ENCODE measurements at regions not wholly inside any gene's neighbourhood (a gene's known extent, or its start where the extent isn't known, plus 50 kb on each side); places are given as distances from the start of the nearest gene placed in this dataset.

DNA sequence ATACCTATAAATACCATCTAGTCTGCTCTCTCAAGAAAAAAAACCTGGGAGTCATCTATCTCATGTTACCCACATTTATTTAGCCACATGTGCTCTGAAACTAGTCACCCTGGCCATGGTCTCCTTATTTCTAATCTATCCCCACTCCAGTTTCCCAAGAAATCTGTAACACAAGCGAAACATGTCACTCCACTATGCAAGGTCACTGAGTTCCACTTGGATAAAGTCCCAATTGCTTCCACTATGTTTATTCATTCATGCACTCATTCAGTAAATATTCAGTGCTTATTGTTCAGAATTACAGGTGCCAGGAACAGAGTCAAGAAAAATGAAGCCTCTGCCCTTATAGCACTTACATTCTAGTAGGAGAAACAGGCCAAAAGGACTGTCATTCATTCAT lies 369.4 kb upstream of the CYRIA start:
- Histone ChIP-seq H2BK120ac (ENCODE audit: low read depth, low read length, poor library complexity, severe bottlenecking) (no peak overlapping the region), H2BK15ac (ENCODE audit: low read depth, low read length) (no peak overlapping the region), H3K23ac (ENCODE audit: insufficient read length, low read depth, low read length) (no peak overlapping the region), H2AFZ (ENCODE audit: low read length) (no peak overlapping the region), H3K56ac (ENCODE audit: insufficient read length, low read depth, low read length) (no peak overlapping the region), H3K4me1 (ENCODE audit: insufficient read depth, low read length) (no peaks in the 10 kb centered on the region), H2BK12ac (ENCODE audit: insufficient read length, low read depth, low read length) (no peak overlapping the region), H2AK5ac (ENCODE audit: insufficient read length, low read length) (no peak overlapping the region), H2BK5ac (ENCODE audit: insufficient read length, low read length) (no peak overlapping the region), H3K27ac (ENCODE audit: insufficient read length, low read depth, low read length) (no peak overlapping the region), H3K18ac (ENCODE audit: insufficient read length, low read depth, low read length) (no peak overlapping the region), H4K5ac (ENCODE audit: insufficient read length, low read depth, low read length) (no peak overlapping the region), H2BK20ac (ENCODE audit: low read depth, low read length, poor library complexity, severe bottlenecking) (no peak overlapping the region), H3K27me3 (ENCODE audit: insufficient read depth, low read length) (no peaks in the 10 kb centered on the region), H3K79me1 (ENCODE audit: insufficient read depth, low read depth, low read length, poor library complexity, severe bottlenecking) (no peaks in the 10 kb centered on the region), H4K91ac (ENCODE audit: insufficient read length, low read depth, low read length) (no peak overlapping the region), H4K8ac (replicated peaks; ENCODE audit: insufficient read length, low read depth, low read length) (no peak overlapping the region), H3K9me3 (ENCODE audit: control insufficient read depth, low read depth, low read length) (no peaks in the 10 kb centered on the region), H3K14ac (ENCODE audit: insufficient read depth, low read length) (no peak overlapping the region), H3K9ac (ENCODE audit: extremely low read depth, insufficient read length, low read length) (no peak overlapping the region), H3K4ac (ENCODE audit: low read depth, low read length) (no peak overlapping the region), H3K23me2 (ENCODE audit: insufficient read length, low read depth, low read length, poor library complexity, severe bottlenecking) (no peaks in the 10 kb centered on the region), H4K20me1 (ENCODE audit: control insufficient read depth, insufficient read depth, insufficient read length) (no peaks in the 10 kb centered on the region), H3K4me2 (ENCODE audit: insufficient read depth, insufficient read length, low read length) (no peak overlapping the region), H3T11ph (ENCODE audit: low read length) (no peak overlapping the region), H3K79me2 (ENCODE audit: insufficient read depth, low read length) (no peaks in the 10 kb centered on the region)
- TF ChIP-seq, protein P1, sequence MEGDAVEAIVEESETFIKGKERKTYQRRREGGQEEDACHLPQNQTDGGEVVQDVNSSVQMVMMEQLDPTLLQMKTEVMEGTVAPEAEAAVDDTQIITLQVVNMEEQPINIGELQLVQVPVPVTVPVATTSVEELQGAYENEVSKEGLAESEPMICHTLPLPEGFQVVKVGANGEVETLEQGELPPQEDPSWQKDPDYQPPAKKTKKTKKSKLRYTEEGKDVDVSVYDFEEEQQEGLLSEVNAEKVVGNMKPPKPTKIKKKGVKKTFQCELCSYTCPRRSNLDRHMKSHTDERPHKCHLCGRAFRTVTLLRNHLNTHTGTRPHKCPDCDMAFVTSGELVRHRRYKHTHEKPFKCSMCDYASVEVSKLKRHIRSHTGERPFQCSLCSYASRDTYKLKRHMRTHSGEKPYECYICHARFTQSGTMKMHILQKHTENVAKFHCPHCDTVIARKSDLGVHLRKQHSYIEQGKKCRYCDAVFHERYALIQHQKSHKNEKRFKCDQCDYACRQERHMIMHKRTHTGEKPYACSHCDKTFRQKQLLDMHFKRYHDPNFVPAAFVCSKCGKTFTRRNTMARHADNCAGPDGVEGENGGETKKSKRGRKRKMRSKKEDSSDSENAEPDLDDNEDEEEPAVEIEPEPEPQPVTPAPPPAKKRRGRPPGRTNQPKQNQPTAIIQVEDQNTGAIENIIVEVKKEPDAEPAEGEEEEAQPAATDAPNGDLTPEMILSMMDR (conservative IDR thresholded peaks at IDR 0.05) = no peak
- Mint-ChIP-seq H3K9me3 (peaks cover 0 to 1% of the 10 kb centered on the region in 2 experiments; a peak in 2 of 5 replicates), H3K27ac (no peak overlapping the region), H3K27me3 (ENCODE audit: low read depth) (no peaks in the 10 kb centered on the region), H3K4me1 (peaks cover 5% of the 10 kb centered on the region in 2 experiments; a peak in 3 of 4 replicates), H3K4me3 (no peak overlapping the region), H3K36me3 (ENCODE audit: insufficient read depth in 1 of 3, low read depth in 3 of 3) (peaks cover 0 to 6% (median 5%) of the 10 kb centered on the region in 3 experiments; a peak in 2 of 7 replicates)
- no peak for DNase-seq
- no CpG with 5 or more reads among the region's 1 CpG for WGBS (ENCODE audit: extremely low coverage, insufficient read length, low lambda C conversion rate)

Data from H9 (cell line).